GM18507 (cell line): ENCODE measurements at regions not wholly inside any gene's neighbourhood (a gene's known extent, or its start where the extent isn't known, plus 50 kb on each side); places are given as distances from the start of the nearest gene placed in this dataset.

Source experiments
- DNase-seq: peaks from one replicate; pipeline ENCODE4 v3.0.0; 2011; ENCODE audit warnings: low read depth; ENCODE audit not compliant: insufficient read length; ENCODE audit errors: extremely low spot score
- FAIRE-seq: peaks from 2 replicates; lab custom pipeline; 2011; peaks lifted over from hg19 to GRCh38; lab: Jason Lieb, UNC

GRCh38 chr10:69738071-69738470 lies 63.6 kb upstream of the COL13A1 start:
- no peak for FAIRE-seq
- DNase-seq, result no peak

GRCh38 chr10:69738858-69739435 lies 62.8 kb upstream of the COL13A1 start:
- DNase-seq (no peak), FAIRE-seq (no peak)

GRCh38 chr10:69739634-69740033 lies 62.1 kb upstream of the COL13A1 start:
- FAIRE-seq (no peak), DNase-seq (no peak)

GRCh38 chr10:69740126-69740525 lies 61.6 kb upstream of the COL13A1 start:
- no peak for DNase-seq

DNA sequence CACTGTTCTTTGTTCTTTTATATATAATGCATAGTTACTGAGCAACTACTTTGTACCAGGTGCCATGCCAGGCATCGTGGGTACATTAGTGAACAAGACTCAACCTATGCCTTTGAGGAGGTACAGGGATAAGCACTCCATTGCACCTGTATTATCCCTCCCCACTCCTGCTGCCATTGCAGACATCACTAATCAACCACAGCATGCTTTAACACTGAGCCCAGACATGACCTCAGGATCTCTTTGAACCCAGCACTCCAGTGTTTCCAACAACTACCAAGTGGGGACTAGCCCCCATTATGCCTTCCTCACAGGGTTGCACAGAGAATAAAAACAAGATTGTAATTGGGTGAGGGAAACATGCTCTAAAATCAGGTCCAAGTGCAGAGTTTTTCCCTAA lies 60.5 kb upstream of the COL13A1 start:
- DNase-seq (no peak), FAIRE-seq (no peak)

More at GRCh38 chr10:69740126-69740525, 61.6 kb upstream of the COL13A1 start:
- no peak for FAIRE-seq

- FAIRE-seq, result no peak
- DNase-seq, result no peak
These were observed 59.9 kb upstream of the COL13A1 start for GRCh38 chr10:69741671-69742355.

- FAIRE-seq (no peak), DNase-seq (no peak)
These were observed 59.4 kb upstream of the COL13A1 start for GRCh38 chr10:69742356-69742695.

- no peak for DNase-seq
- no peak for FAIRE-seq
These were observed 58.6 kb upstream of the COL13A1 start for GRCh38 chr10:69742928-69743602.

DNA sequence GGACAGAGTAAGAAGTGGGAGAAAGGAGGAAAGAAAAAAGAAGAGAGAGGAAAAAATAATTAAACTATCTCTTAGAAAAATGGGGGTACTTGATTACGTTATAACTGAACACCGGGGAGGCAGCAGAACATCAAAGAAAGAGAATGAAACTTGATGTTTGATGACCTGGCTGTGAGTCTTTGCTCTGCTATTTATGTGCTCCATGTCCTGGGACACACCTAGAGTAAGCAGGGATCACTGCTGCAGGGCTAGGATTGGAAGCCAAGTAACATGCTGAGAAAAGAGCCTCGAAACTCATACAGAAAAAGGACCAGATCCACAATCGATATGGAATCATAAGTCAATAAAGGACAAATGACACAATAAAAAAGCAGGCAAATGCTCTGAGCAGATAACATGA lies 56.7 kb upstream of the COL13A1 start:
- no peak for DNase-seq
- no peak for FAIRE-seq

- FAIRE-seq, result peak; percentile 56
- DNase-seq, result peak; percentile 12
These were observed 56.0 kb upstream of the COL13A1 start for GRCh38 chr10:69745698-69746097.

DNA sequence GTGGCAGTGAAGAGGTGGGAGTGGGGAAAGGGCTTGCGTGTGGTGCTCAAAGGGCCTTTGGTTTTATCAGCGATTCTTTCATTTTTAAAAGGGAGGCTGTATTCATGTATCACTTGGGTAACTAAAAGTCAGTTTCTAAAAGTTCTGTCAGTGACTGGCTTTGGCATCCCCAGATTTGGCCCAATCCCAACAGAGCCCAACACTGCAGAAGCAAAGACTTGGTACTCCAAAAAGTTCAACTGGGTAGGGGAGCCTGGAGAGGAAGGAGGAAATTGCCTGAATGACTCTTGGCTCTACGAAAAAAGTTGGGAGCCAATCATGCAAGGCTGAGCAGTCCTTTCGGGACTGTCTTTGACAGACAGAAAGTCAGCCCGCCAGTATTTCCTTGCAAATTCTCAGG lies 54.5 kb upstream of the COL13A1 start:
- DNase-seq (no peak), FAIRE-seq (no peak)

DNA sequence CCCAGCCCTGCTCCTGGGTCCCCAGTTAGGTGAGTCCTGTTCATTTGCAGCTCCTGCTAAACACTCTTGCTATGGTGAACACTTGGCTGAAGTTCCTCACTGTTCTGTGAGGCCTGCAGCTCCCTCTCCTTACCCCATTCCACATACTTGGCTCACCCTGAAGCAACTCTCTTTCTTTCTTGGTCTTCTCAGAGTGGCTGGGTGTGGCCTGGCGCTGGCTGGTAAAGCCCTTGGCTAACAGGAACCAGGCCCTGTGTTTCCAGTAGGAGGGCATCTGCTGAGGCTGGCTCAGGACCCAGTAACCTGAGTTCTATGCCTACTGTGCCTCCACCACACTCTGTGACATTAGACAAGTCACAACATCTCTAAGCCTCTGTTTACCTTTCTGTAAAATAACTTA lies 53.1 kb upstream of the COL13A1 start:
- FAIRE-seq, result no peak
- DNase-seq, result no peak

GRCh38 chr10:69749178-69750010 lies 52.3 kb upstream of the COL13A1 start:
- FAIRE-seq (no peak), DNase-seq (no peak)

GRCh38 chr10:69750011-69750373 lies 51.7 kb upstream of the COL13A1 start:
- no peak for DNase-seq
- FAIRE-seq, result no peak

DNA sequence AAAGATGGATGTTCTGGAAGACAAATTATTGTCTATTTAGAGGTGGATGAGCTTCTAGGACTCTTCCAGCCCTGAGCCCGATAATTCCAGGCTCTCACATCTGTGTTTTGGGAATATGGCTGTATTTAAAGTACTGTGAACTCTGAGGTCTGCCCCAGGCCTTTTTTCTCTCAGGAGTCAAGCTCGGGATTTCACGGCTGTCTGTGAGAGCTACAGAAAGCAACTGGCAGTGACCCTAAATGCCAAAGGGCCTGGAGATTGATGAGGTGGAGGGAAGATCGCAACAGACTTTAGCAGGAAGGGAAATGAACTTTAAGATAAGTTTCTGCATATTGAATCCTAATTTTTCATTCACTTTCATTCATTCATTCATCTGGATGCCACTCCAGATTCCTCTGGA lies 51.0 kb upstream of the COL13A1 start:
- FAIRE-seq (no peak), DNase-seq (no peak)

- DNase-seq (no peak), FAIRE-seq (no peak)
These were observed 50.5 kb upstream of the COL13A1 start for GRCh38 chr10:69751214-69751613.
